CD4-positive, alpha-beta memory T cell (primary cell): ENCODE measurements at regions not wholly inside any gene's neighbourhood (a gene's known extent, or its start where the extent isn't known, plus 50 kb on each side); places are given as distances from the start of the nearest gene placed in this dataset.
"Not testable (repeated sequence)": the region's sequence is repeated elsewhere in the genome, so short reads cannot be mapped to it uniquely, and the experiment has no call there.

Experiments used
- CTCF ChIA-PET: fragments of 350-600 bp; sonication (Branson Sonifier 250); formaldehyde crosslinking; loops from one replicate; lab custom pipeline; 2021; ENCODE audit warnings: inconsistent platforms; ENCODE audit not compliant: partially characterized antibody; lab: Charles Lee
- POLR2A ChIA-PET: fragments of 350-600 bp; sonication (Branson Sonifier 250); formaldehyde crosslinking; loops from one replicate; lab custom pipeline; 2021; ENCODE audit not compliant: partially characterized antibody; lab: Charles Lee
- DNase-seq, 5 donors: peaks; one replicate each; pipeline versions ENCODE4 v3.0.0 to v3.0.0-alpha.2; 2020 to 2022; ENCODE audit warnings: mixed read lengths in 1 of 5
- H3K27ac ChIP-seq: one replicate; pipeline ENCODE4 v1.7.0; 2013; ENCODE audit warnings: low read depth, low read length
- H3K27me3 ChIP-seq: 2 replicates; pipeline ENCODE4 v1.7.0; 2013; ENCODE audit warnings: mild to moderate bottlenecking, low read length, moderate library complexity; ENCODE audit not compliant: insufficient read depth
- H3K36me3 ChIP-seq: 2 replicates; pipeline ENCODE4 v1.7.0; 2013; ENCODE audit warnings: mild to moderate bottlenecking, low read length, moderate library complexity; ENCODE audit not compliant: insufficient read depth
- H3K4me1 ChIP-seq: 2 replicates; pipeline ENCODE4 v1.7.0; 2013; ENCODE audit warnings: mild to moderate bottlenecking, low read length, moderate library complexity; ENCODE audit not compliant: insufficient read depth
- H3K4me3 ChIP-seq, 2 donors: one replicate each; pipeline ENCODE4 v1.7.0; 2013; ENCODE audit warnings: low read length in 2 of 2, mild to moderate bottlenecking in 1 of 2
- H3K9me3 ChIP-seq, 2 donors: one replicate each; pipeline ENCODE4 v1.7.0; 2013; ENCODE audit warnings: low read length in 2 of 2, control low read depth in 1 of 2; ENCODE audit not compliant: control insufficient read depth in 1 of 2
- H3K27ac Mint-ChIP-seq, 7 donors: one replicate each; pipeline ENCODE4 v1.8.0; 2020 to 2021; ENCODE audit warnings: mixed read lengths in 7 of 7, mild to moderate bottlenecking in 6 of 7, inconsistent platforms in 3 of 7, moderate library complexity in 3 of 7
- H3K27me3 Mint-ChIP-seq, 2 donors: one replicate each; pipeline ENCODE4 v1.8.0; 2020 to 2021; ENCODE audit warnings: mixed read lengths in 2 of 2
- H3K36me3 Mint-ChIP-seq, 2 donors: one replicate each; pipeline ENCODE4 v1.8.0; 2020 to 2021; ENCODE audit warnings: mixed read lengths in 2 of 2, inconsistent platforms in 1 of 2, mild to moderate bottlenecking in 1 of 2
- H3K4me1 Mint-ChIP-seq, 4 donors: one replicate each; pipeline ENCODE4 v1.8.0; 2020 to 2021; ENCODE audit warnings: mixed read lengths in 4 of 4, mild to moderate bottlenecking in 1 of 4
- H3K4me3 Mint-ChIP-seq, 8 donors: one replicate each; pipeline ENCODE4 v1.8.0; 2020 to 2021; ENCODE audit warnings: mixed read lengths in 8 of 8, mild to moderate bottlenecking in 7 of 8, moderate library complexity in 6 of 8, inconsistent platforms in 3 of 8
- H3K9me3 Mint-ChIP-seq, 8 donors: one replicate each; pipeline ENCODE4 v1.8.0; 2020 to 2021; ENCODE audit warnings: mixed read lengths in 8 of 8, mild to moderate bottlenecking in 5 of 8, inconsistent platforms in 3 of 8, moderate library complexity in 1 of 8
- intact Hi-C: fragments of 100-400 bp; cut with micrococcal nuclease; formaldehyde crosslinking; loops from one replicate; pipeline ENCODE4 v1.15.1; 2023

- H3K27ac Mint-ChIP-seq, H3K4me3 ChIP-seq, H3K9me3 ChIP-seq, H3K4me1 ChIP-seq, intact Hi-C loops, H3K4me1 Mint-ChIP-seq, POLR2A ChIA-PET, H3K36me3 ChIP-seq, H3K27ac ChIP-seq, H3K9me3 Mint-ChIP-seq, H3K4me3 Mint-ChIP-seq, H3K27me3 Mint-ChIP-seq, H3K36me3 Mint-ChIP-seq, H3K27me3 ChIP-seq, DNase-seq, CTCF ChIA-PET: not testable (repeated sequence)
Observed at GRCh38 chr15:79512844-79513243, 80.7 kb downstream of the MINAR1 start.

- DNase-seq: no peak
- ChIA-PET CTCF (no interaction called here), POLR2A (no interaction called here)
- no peak overlapping the region for H3K27ac Mint-ChIP-seq
- no peak overlapping the region for H3K27ac ChIP-seq
- no peak overlapping the region for H3K4me3 ChIP-seq
- H3K4me3 Mint-ChIP-seq: no peak overlapping the region
- no peaks in the 10 kb centered on the region for H3K36me3 ChIP-seq
- no peaks in the 10 kb centered on the region for H3K4me1 ChIP-seq
- peaks cover 2 to 7% of the 10 kb centered on the region in 2 donors for H3K27me3 Mint-ChIP-seq
- H3K4me1 Mint-ChIP-seq: no peaks in the 10 kb centered on the region
- peaks cover 2% of the 10 kb centered on the region for H3K27me3 ChIP-seq
- no peaks in the 10 kb centered on the region for H3K9me3 Mint-ChIP-seq
- H3K9me3 ChIP-seq: no peaks in the 10 kb centered on the region
- H3K36me3 Mint-ChIP-seq: no peaks in the 10 kb centered on the region
- intact Hi-C loops: no loop called here
Observed at GRCh38 chr15:79513417-79513816, 81.3 kb downstream of the MINAR1 start.

GRCh38 chr15:79513940-79514339 lies 81.8 kb downstream of the MINAR1 start:
- H3K9me3 Mint-ChIP-seq: no peaks in the 10 kb centered on the region
- POLR2A ChIA-PET: no interaction called here
- intact Hi-C loops: no loop called here

GRCh38 chr15:79515300-79516027 lies 83.3 kb downstream of the MINAR1 start:
- Mint-ChIP-seq H3K4me1 (no peaks in the 10 kb centered on the region), H3K9me3 (no peaks in the 10 kb centered on the region), H3K27me3 (peaks cover 4 to 7% of the 10 kb centered on the region in 2 donors), H3K36me3 (no peaks in the 10 kb centered on the region), H3K4me3 (no peak overlapping the region), H3K27ac (no peak overlapping the region)
- no peak overlapping the region for H3K27ac ChIP-seq
- no peak for DNase-seq
- H3K9me3 ChIP-seq: no peaks in the 10 kb centered on the region
- intact Hi-C loops: no loop called here
- no peaks in the 10 kb centered on the region for H3K36me3 ChIP-seq
- POLR2A ChIA-PET: no interaction called here
- H3K27me3 ChIP-seq: no peaks in the 10 kb centered on the region
- CTCF ChIA-PET: no interaction called here
- H3K4me1 ChIP-seq: no peaks in the 10 kb centered on the region
- H3K4me3 ChIP-seq: no peak overlapping the region

More at GRCh38 chr15:79513940-79514339, 81.8 kb downstream of the MINAR1 start:
- Mint-ChIP-seq H3K4me3 (no peak overlapping the region), H3K36me3 (no peaks in the 10 kb centered on the region), H3K27me3 (peaks cover 2 to 7% of the 10 kb centered on the region in 2 donors), H3K4me1 (no peaks in the 10 kb centered on the region), H3K27ac (no peak overlapping the region)
- H3K9me3 ChIP-seq: no peaks in the 10 kb centered on the region
- no peaks in the 10 kb centered on the region for H3K4me1 ChIP-seq
- no peaks in the 10 kb centered on the region for H3K36me3 ChIP-seq
- no peak for DNase-seq
- CTCF ChIA-PET: no interaction called here
- no peak overlapping the region for H3K4me3 ChIP-seq
- H3K27me3 ChIP-seq: no peaks in the 10 kb centered on the region
- no peak overlapping the region for H3K27ac ChIP-seq

GRCh38 chr15:79516155-79516554 lies 84.0 kb downstream of the MINAR1 start:
- no peak for DNase-seq
- H3K27ac Mint-ChIP-seq: no peak overlapping the region
- ChIA-PET POLR2A (no interaction called here), CTCF (no interaction called here)
- H3K36me3 ChIP-seq: no peaks in the 10 kb centered on the region
- H3K4me3 Mint-ChIP-seq: no peak overlapping the region
- H3K4me1 ChIP-seq: no peaks in the 10 kb centered on the region
- intact Hi-C loops: no loop called here
- no peaks in the 10 kb centered on the region for H3K4me1 Mint-ChIP-seq
- H3K4me3 ChIP-seq: no peak overlapping the region
- H3K27ac ChIP-seq: no peak overlapping the region
- H3K9me3 Mint-ChIP-seq: no peaks in the 10 kb centered on the region
- peaks cover 4 to 7% of the 10 kb centered on the region in 2 donors for H3K27me3 Mint-ChIP-seq
- H3K27me3 ChIP-seq: no peaks in the 10 kb centered on the region
- no peaks in the 10 kb centered on the region for H3K36me3 Mint-ChIP-seq
- H3K9me3 ChIP-seq: no peaks in the 10 kb centered on the region

GRCh38 chr15:79516646-79517045 lies 84.5 kb downstream of the MINAR1 start:
- H3K27ac ChIP-seq: no peak overlapping the region
- CTCF ChIA-PET: no interaction called here
- no peaks in the 10 kb centered on the region for H3K27me3 ChIP-seq
- DNase-seq: no peak
- POLR2A ChIA-PET: no interaction called here
- Mint-ChIP-seq H3K4me1 (no peaks in the 10 kb centered on the region), H3K36me3 (no peaks in the 10 kb centered on the region), H3K27me3 (peaks cover 4 to 7% of the 10 kb centered on the region in 2 donors), H3K9me3 (no peaks in the 10 kb centered on the region), H3K4me3 (no peak overlapping the region), H3K27ac (no peak overlapping the region)
- H3K4me1 ChIP-seq: no peaks in the 10 kb centered on the region
- H3K4me3 ChIP-seq: no peak overlapping the region
- intact Hi-C loops: no loop called here
- H3K9me3 ChIP-seq: no peaks in the 10 kb centered on the region
- H3K36me3 ChIP-seq: no peaks in the 10 kb centered on the region

GRCh38 chr15:79519628-79520027 lies 87.5 kb downstream of the MINAR1 start:
- intact Hi-C loops: no loop called here

More at GRCh38 chr15:79519628-79520027, 87.5 kb downstream of the MINAR1 start:
- Histone ChIP-seq H3K4me1 (no peaks in the 10 kb centered on the region), H3K9me3 (no peaks in the 10 kb centered on the region), H3K27ac (no peak overlapping the region), H3K27me3 (no peaks in the 10 kb centered on the region), H3K4me3 (no peak overlapping the region), H3K36me3 (no peaks in the 10 kb centered on the region)
- ChIA-PET POLR2A (no interaction called here), CTCF (no interaction called here)
- Mint-ChIP-seq H3K9me3 (no peaks in the 10 kb centered on the region), H3K4me3 (no peak overlapping the region), H3K27ac (no peak overlapping the region), H3K27me3 (peaks cover 2 to 7% of the 10 kb centered on the region in 2 donors), H3K36me3 (no peaks in the 10 kb centered on the region), H3K4me1 (no peaks in the 10 kb centered on the region)
- no peak for DNase-seq
